T-cell (primary cell): ENCODE measurements at regions not wholly inside any gene's neighbourhood (a gene's known extent, or its start where the extent isn't known, plus 50 kb on each side); places are given as distances from the start of the nearest gene placed in this dataset.
A peak's percentile ranks its signal among the peaks of the same experiment; 100 is the strongest.

Experiments used
- ATAC-seq, 4 experiments: fragments of 200-7000 bp in 3 of 4; fragments of 150-1000 bp in 1 of 4; cut with Tn5 transposase; replicated peaks in 1 of 4; 1 replicate in 3 of 4; 2 replicates in 1 of 4; pipeline ENCODE4 v1.10.0; 2021; ENCODE audit warnings: moderate library complexity in 3 of 4, mild to moderate bottlenecking in 2 of 4, moderate number of reproducible peaks in 1 of 4
- CTCF ChIA-PET, 2 donors: fragments of 300-600 bp; sonication (Branson Sonifier 250); formaldehyde crosslinking; loops; one replicate each; lab custom pipeline; 2022; ENCODE audit warnings: antibody characterized with exemption in 2 of 2; lab: Charles Lee
- POLR2A ChIA-PET, 2 donors: fragments of 300-600 bp; sonication (Branson Sonifier 250); formaldehyde crosslinking; loops; one replicate each; lab custom pipeline; 2022; ENCODE audit warnings: antibody characterized with exemption in 2 of 2; lab: Charles Lee
- DNase-seq, 35 experiments: peaks; one replicate each; pipeline versions ENCODE4 v3.0.0 to v3.0.0-alpha.2; 2013 to 2023
- H3K27ac ChIP-seq: one replicate; pipeline ENCODE4 v1.5.1; 2013; ENCODE audit warnings: low read length
- H3K27me3 ChIP-seq, 2 experiments: replicated peaks in 1 of 2; 1 replicate in 1 of 2; 2 replicates in 1 of 2; pipeline versions ENCODE4 v1.6.1 to v1.7.0; 2013; ENCODE audit warnings: low read length in 1 of 2, mixed read lengths in 1 of 2; ENCODE audit not compliant: control insufficient read depth in 2 of 2, insufficient read depth in 2 of 2; ENCODE audit errors: extremely low read depth in 1 of 2
- H3K36me3 ChIP-seq, 2 donors: 1 replicate in 1 of 2; 2 replicates in 1 of 2; pipeline versions ENCODE4 v1.6.1 to v1.7.0; 2013; ENCODE audit warnings: low read length in 1 of 2; ENCODE audit not compliant: control insufficient read depth in 2 of 2, insufficient read depth in 1 of 2; ENCODE audit errors: extremely low read depth in 1 of 2
- H3K4me1 ChIP-seq, 2 experiments: 1 replicate in 1 of 2; 2 replicates in 1 of 2; pipeline versions ENCODE4 v1.6.1 to v1.7.0; 2013; ENCODE audit warnings: low read length in 2 of 2, mixed read lengths in 1 of 2; ENCODE audit not compliant: insufficient read depth in 2 of 2, control insufficient read depth in 1 of 2; ENCODE audit errors: extremely low read depth in 1 of 2
- H3K4me3 ChIP-seq, 2 donors: 1 replicate in 1 of 2; 2 replicates in 1 of 2; pipeline versions ENCODE4 v1.5.1 to v1.7.0; 2013; ENCODE audit warnings: mild to moderate bottlenecking in 2 of 2, low read length in 1 of 2, moderate library complexity in 1 of 2; ENCODE audit not compliant: control insufficient read depth in 1 of 2; ENCODE audit errors: extremely low read depth in 1 of 2
- H3K9me3 ChIP-seq: 2 replicates; pipeline ENCODE4 v1.7.0; 2013
- H3K27ac Mint-ChIP-seq, 2 donors: one replicate each; pipeline ENCODE4 v1.8.0; 2020 to 2021; ENCODE audit warnings: mild to moderate bottlenecking in 2 of 2, mixed read lengths in 2 of 2
- H3K27me3 Mint-ChIP-seq, 2 donors: one replicate each; pipeline ENCODE4 v1.8.0; 2021 to 2022; ENCODE audit warnings: mixed read lengths in 2 of 2
- H3K36me3 Mint-ChIP-seq: one replicate; pipeline ENCODE4 v1.8.0; 2021; ENCODE audit warnings: mixed read lengths
- H3K4me1 Mint-ChIP-seq, 3 donors: one replicate each; pipeline ENCODE4 v1.8.0; 2020 to 2022; ENCODE audit warnings: mixed read lengths in 3 of 3, mild to moderate bottlenecking in 1 of 3
- H3K4me3 Mint-ChIP-seq, 3 donors: one replicate each; pipeline ENCODE4 v1.8.0; 2020 to 2022; ENCODE audit warnings: mild to moderate bottlenecking in 3 of 3, mixed read lengths in 3 of 3, moderate library complexity in 3 of 3
- H3K9me3 Mint-ChIP-seq, 3 donors: one replicate each; pipeline ENCODE4 v1.8.0; 2020 to 2022; ENCODE audit warnings: mixed read lengths in 3 of 3
- WGBS: methylation state at CpG from one replicate; pipeline ENCODE4 v1.1.5; 2013; ENCODE audit warnings: missing lambda C conversion rate; ENCODE audit not compliant: insufficient coverage; 5-methylcytosine and 5-hydroxymethylcytosine counted together

DNA sequence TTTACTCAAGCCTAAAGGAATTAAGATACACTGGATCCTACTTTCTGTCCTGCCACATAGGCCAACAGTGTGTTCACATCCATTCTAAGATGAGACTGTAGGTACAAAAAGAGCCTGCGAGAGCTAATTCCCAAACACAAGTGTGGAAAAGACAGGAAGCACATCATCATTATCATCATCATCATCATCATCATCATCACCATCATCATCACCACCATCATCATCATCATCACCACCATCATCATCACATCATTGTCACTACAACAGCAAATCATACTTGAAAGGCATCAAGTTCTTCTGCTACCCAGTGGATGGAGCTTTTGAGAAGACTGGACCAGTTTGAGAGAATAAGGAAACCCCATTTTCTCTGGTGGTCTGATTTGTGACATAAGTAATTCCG lies 268.1 kb downstream of the HS3ST3A1 start:
- Mint-ChIP-seq H3K36me3 (no peaks in the 10 kb centered on the region), H3K27me3 (peaks cover 23 to 25% of the 10 kb centered on the region in 2 donors), H3K4me1 (peaks cover 0 to 6% (median 4%) of the 10 kb centered on the region in 3 donors), H3K9me3 (peaks cover 0 to 3% (median 0%) of the 10 kb centered on the region in 3 donors), H3K27ac (no peak overlapping the region), H3K4me3 (no peak overlapping the region)
- no peaks in the 10 kb centered on the region for H3K27me3 ChIP-seq
- ATAC-seq = no peak
- no peak for DNase-seq
- 100% methylated on average over 2 of the region's 2 CpGs for WGBS
- CTCF ChIA-PET = no interaction called here
- H3K36me3 ChIP-seq = no peaks in the 10 kb centered on the region
- no peak overlapping the region for H3K27ac ChIP-seq
- no peaks in the 10 kb centered on the region for H3K9me3 ChIP-seq
- H3K4me1 ChIP-seq = no peaks in the 10 kb centered on the region
- POLR2A ChIA-PET = no interaction called here
- no peak overlapping the region for H3K4me3 ChIP-seq

DNA sequence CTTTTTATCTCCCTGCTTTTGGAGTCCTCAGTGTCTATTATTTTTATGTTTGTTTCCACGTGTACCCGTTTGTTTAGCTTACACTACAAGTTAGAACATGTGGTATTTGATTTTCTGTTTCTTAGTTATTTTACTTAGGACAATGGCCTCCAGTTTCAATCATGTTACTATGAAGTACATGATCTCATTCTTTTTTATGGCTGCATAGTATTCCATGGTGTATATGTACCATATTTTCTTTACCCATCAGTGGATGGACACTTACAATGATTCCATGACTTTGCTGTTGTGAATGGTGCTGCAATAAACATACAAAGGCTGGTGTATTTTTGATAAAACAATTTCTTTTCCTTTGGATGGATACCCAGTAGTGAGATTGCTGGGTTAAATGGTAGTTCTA lies 269.5 kb downstream of the HS3ST3A1 start:
- Mint-ChIP-seq H3K4me1 (no peaks in the 10 kb centered on the region), H3K27me3 (peaks cover 14 to 19% of the 10 kb centered on the region in 2 donors), H3K27ac (no peak overlapping the region), H3K9me3 (peaks cover 0 to 3% (median 0%) of the 10 kb centered on the region in 3 donors), H3K4me3 (no peak overlapping the region), H3K36me3 (no peaks in the 10 kb centered on the region)
- Histone ChIP-seq H3K36me3 (no peaks in the 10 kb centered on the region), H3K4me3 (no peak overlapping the region), H3K27me3 (peaks cover 0 to 4% of the 10 kb centered on the region in 2 experiments), H3K27ac (no peak overlapping the region), H3K4me1 (no peaks in the 10 kb centered on the region), H3K9me3 (no peaks in the 10 kb centered on the region)
- DNase-seq (no peak), ATAC-seq (no peak)
- WGBS = no CpG with 5 or more reads among the region's 2 CpGs
- ChIA-PET CTCF (no interaction called here), POLR2A (no interaction called here)

DNA sequence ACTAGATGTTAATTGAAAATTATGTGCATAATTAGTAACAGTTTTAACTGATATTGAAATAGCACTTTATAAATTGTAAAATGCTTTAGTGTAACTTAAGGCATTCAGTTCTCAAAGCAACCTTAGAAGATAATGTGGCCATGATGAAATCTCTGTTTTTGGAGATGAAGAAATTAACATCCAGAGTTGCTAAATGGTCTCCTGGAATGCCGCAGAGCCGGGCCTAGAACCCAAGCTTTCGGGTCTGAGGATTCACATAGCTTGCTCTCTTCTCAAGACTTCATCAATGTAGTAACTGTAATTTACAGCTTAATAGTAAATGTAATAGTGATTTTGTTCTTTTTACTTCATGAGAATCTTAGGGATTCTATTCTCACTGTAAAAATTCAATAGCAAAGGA lies 272.3 kb downstream of the HS3ST3A1 start:
- Mint-ChIP-seq H3K9me3 (peaks cover 0 to 3% (median 0%) of the 10 kb centered on the region in 3 donors), H3K27ac (no peak overlapping the region), H3K4me3 (no peak overlapping the region), H3K4me1 (no peaks in the 10 kb centered on the region), H3K27me3 (peaks cover 8 to 12% of the 10 kb centered on the region in 2 donors), H3K36me3 (no peaks in the 10 kb centered on the region)
- ATAC-seq (no peak), DNase-seq (no peak)
- no peaks in the 10 kb centered on the region for H3K9me3 ChIP-seq
- no CpG with 5 or more reads among the region's 3 CpGs for WGBS
- ChIA-PET CTCF (no interaction called here), POLR2A (no interaction called here)
- no peaks in the 10 kb centered on the region for H3K4me1 ChIP-seq
- peaks cover 0 to 7% of the 10 kb centered on the region in 2 experiments for H3K27me3 ChIP-seq
- no peak overlapping the region for H3K27ac ChIP-seq
- H3K36me3 ChIP-seq = no peaks in the 10 kb centered on the region
- no peak overlapping the region for H3K4me3 ChIP-seq

DNA sequence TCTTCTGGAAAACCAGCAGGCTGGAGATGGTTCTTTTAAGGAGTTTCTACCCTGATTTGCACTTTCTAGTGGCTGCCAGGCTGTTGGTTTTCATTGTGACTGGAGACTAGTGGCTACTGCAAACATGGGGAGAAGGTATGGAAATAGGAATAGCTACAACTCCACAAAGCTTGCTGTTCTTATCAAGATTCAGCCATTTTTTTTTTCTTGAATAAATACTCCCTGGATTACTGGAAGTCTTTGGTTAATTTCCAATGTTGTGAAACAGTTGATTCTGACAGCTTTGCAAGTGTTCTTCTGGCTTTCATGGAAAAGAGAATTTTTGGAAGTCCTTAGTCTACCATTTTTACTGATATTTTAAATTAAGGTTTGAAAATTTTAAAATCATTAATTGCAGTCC lies 277.7 kb downstream of the HS3ST3A1 start:
- H3K9me3 Mint-ChIP-seq = no peaks in the 10 kb centered on the region
- H3K36me3 ChIP-seq = no peaks in the 10 kb centered on the region
- H3K4me1 Mint-ChIP-seq = no peaks in the 10 kb centered on the region
- peaks cover 0 to 7% of the 10 kb centered on the region in 2 experiments for H3K27me3 ChIP-seq
- H3K36me3 Mint-ChIP-seq = no peaks in the 10 kb centered on the region
- H3K4me3 Mint-ChIP-seq = no peak overlapping the region
- H3K9me3 ChIP-seq = no peaks in the 10 kb centered on the region
- CTCF ChIA-PET = no interaction called here
- H3K27me3 Mint-ChIP-seq = peaks cover 0 to 2% of the 10 kb centered on the region in 2 donors
- DNase-seq = no peak
- ATAC-seq = no peak
- POLR2A ChIA-PET = no interaction called here
- no peaks in the 10 kb centered on the region for H3K4me1 ChIP-seq
- H3K27ac Mint-ChIP-seq = no peak overlapping the region
- H3K4me3 ChIP-seq = no peak overlapping the region
- no peak overlapping the region for H3K27ac ChIP-seq

DNA sequence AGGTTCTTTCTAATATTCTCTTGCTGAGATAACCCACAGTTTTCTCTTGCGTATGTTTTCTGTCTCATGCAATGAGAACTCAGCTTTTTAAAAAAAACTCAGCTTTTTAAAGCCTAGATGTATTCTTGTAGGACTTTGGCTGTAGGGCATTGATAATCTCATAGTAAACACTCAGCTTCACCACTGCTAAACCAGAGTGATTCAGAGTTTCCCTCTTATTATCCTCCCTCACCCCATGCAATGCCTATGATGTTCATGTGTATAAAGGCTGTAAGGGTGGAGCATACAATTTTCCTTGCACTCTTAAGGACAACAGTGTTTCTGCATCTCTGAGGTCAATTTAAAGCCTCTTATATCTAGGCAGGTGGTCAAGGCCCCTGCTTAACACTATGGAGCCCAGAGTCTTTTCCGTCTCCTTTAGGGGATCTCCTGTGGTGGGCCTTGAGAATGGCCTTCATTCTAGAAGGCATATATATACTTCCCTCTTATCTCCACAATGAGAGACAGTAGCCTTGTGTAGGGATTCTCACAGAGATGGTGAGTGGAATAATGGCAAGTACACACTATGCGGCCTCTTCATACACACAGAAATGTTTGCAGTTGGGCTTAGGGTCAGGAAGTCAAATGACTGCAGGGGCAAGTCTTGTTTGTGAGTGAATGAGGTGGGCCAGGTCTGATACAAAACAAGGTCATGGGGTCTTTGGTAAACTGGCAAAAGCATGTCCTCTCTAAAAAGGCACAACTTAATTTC lies 279.6 kb downstream of the HS3ST3A1 start:
- Histone ChIP-seq H3K36me3 (no peaks in the 10 kb centered on the region), H3K4me1 (no peaks in the 10 kb centered on the region), H3K27me3 (peaks cover 0 to 3% of the 10 kb centered on the region in 2 experiments), H3K27ac (no peak overlapping the region), H3K9me3 (no peaks in the 10 kb centered on the region), H3K4me3 (no peak overlapping the region)
- DNase-seq (no peak), ATAC-seq (no peak)
- Mint-ChIP-seq H3K9me3 (no peaks in the 10 kb centered on the region), H3K27ac (peak overlapping the region in 1 of 2 donors; percentile 14), H3K4me3 (no peak overlapping the region), H3K4me1 (no peaks in the 10 kb centered on the region), H3K36me3 (no peaks in the 10 kb centered on the region), H3K27me3 (peaks cover 0 to 2% of the 10 kb centered on the region in 2 donors)
- POLR2A ChIA-PET = no interaction called here
- CTCF ChIA-PET = no interaction called here
- WGBS = no CpG with 5 or more reads among the region's 3 CpGs

DNA sequence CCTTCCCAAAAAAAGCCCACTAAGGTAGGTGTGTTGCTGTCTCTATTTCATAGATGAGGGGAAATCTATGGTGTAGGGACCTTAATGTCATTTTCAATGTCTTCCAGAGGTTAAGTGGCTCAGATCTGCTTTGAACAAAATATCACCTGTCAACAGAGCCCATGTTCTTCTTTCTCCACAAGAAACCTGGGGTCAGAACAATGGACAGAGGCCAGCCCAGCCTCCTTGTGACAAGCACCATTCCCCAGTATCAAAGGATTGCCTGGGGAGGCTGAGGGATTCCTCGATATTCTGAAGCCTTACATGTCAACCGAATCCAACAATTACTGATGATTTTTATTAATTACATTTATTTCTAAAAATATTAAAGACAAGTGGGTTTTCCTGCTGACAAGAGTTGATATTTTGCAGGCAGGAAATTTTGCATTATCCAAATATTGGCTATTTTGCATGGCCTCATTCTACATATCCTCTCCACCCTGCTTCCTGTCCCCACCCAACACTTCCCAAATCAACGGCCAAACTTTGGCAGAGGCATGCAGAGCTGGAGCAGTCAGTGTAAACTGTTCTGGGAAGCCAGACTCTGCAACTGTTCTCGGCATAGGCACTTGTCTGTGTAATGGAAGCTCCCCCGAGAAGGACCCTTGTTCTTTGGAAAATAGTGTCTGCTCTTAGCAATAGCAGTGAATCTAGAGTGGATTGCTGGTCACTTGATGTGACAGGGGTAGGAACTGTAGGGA lies 281.5 kb downstream of the HS3ST3A1 start:
- no peak overlapping the region for H3K27ac ChIP-seq
- no peak for DNase-seq
- H3K4me3 ChIP-seq = no peak overlapping the region
- no peaks in the 10 kb centered on the region for H3K36me3 ChIP-seq
- no peak for ATAC-seq
- Mint-ChIP-seq H3K36me3 (no peaks in the 10 kb centered on the region), H3K9me3 (no peaks in the 10 kb centered on the region), H3K4me3 (no peak overlapping the region), H3K4me1 (no peaks in the 10 kb centered on the region), H3K27ac (no peak overlapping the region), H3K27me3 (peaks cover 0 to 2% of the 10 kb centered on the region in 2 donors)
- 60% methylated on average over 1 of the region's 5 CpGs for WGBS
- POLR2A ChIA-PET = no interaction called here
- H3K9me3 ChIP-seq = no peaks in the 10 kb centered on the region
- H3K4me1 ChIP-seq = no peaks in the 10 kb centered on the region
- CTCF ChIA-PET = no interaction called here
- H3K27me3 ChIP-seq = peaks cover 0 to 3% of the 10 kb centered on the region in 2 experiments
